HEK293T (cell line): ENCODE measurements at regions not wholly inside any gene's neighbourhood (a gene's known extent, or its start where the extent isn't known, plus 50 kb on each side); places are given as distances from the start of the nearest gene placed in this dataset.
"Not testable (repeated sequence)": the region's sequence is repeated elsewhere in the genome, so short reads cannot be mapped to it uniquely, and the experiment has no call there.

ENCODE experiments used
- ARNT ChIP-seq: fragments of 450-650 bp; IDR thresholded peaks from 2 replicates; pipeline ENCODE4 v1.6.1; 2017; ENCODE audit warnings: mild to moderate bottlenecking
- BHLHE40 ChIP-seq: fragments of 450-650 bp; IDR thresholded peaks from 2 replicates; pipeline ENCODE4 v1.6.1; 2016; ENCODE audit warnings: mild to moderate bottlenecking, moderate library complexity, borderline replicate concordance
- ELF4 ChIP-seq: fragments of 450-650 bp; IDR thresholded peaks from 2 replicates; pipeline ENCODE4 v1.6.1; 2017; ENCODE audit warnings: antibody characterized with exemption
- FOXA1 ChIP-seq: fragments of 450-650 bp; IDR thresholded peaks from 2 replicates; pipeline ENCODE4 v1.6.1; 2016; ENCODE audit warnings: mild to moderate bottlenecking
- FOXK2 ChIP-seq: fragments of 450-650 bp; IDR thresholded peaks from 2 replicates; pipeline ENCODE4 v1.6.1; 2016; ENCODE audit warnings: mild to moderate bottlenecking
- FOXM1 ChIP-seq: fragments of 450-650 bp; IDR thresholded peaks from 2 replicates; pipeline ENCODE4 v1.6.1; 2017; ENCODE audit warnings: mild to moderate bottlenecking, borderline replicate concordance
- HDGF ChIP-seq: fragments of 450-650 bp; IDR thresholded peaks from 2 replicates; pipeline ENCODE4 v1.6.1; 2017; ENCODE audit warnings: antibody characterized with exemption, borderline replicate concordance
- L3MBTL2 ChIP-seq: fragments of 450-650 bp; conservative IDR thresholded peaks from 2 replicates; pipeline ENCODE4 v1.6.1; 2016; ENCODE audit warnings: mild to moderate bottlenecking
- NFRKB ChIP-seq: fragments of 450-650 bp; IDR thresholded peaks from 2 replicates; pipeline ENCODE4 v1.6.1; 2016; ENCODE audit warnings: mild to moderate bottlenecking, moderate library complexity
- SP1 ChIP-seq: fragments of 450-650 bp; IDR thresholded peaks from 2 replicates; pipeline ENCODE4 v1.6.1; 2017
- SUZ12 ChIP-seq: fragments of 450-650 bp; IDR thresholded peaks from 2 replicates; pipeline ENCODE4 v1.6.1; 2016; ENCODE audit warnings: mild to moderate bottlenecking
- TARDBP ChIP-seq: fragments of 450-650 bp; IDR thresholded peaks from 2 replicates; pipeline ENCODE4 v1.6.1; 2016
- ZNF384 ChIP-seq: fragments of 450-650 bp; IDR thresholded peaks from 2 replicates; pipeline ENCODE4 v1.6.1; 2016
- TF ChIP-seq, protein P1 (sequence below): fragments of 450-650 bp; IDR thresholded peaks from 2 replicates; pipeline ENCODE4 v1.6.1; 2016

GRCh38 chr5:34154988-34155387 is 112.0 kb upstream of the C1QTNF3 start:
- TF ChIP-seq BHLHE40, FOXK2, SP1, ELF4, FOXM1, HDGF, L3MBTL2, TARDBP, ZNF384, SUZ12, NFRKB, ARNT, FOXA1: not testable (repeated sequence)
- TF ChIP-seq, protein P1, sequence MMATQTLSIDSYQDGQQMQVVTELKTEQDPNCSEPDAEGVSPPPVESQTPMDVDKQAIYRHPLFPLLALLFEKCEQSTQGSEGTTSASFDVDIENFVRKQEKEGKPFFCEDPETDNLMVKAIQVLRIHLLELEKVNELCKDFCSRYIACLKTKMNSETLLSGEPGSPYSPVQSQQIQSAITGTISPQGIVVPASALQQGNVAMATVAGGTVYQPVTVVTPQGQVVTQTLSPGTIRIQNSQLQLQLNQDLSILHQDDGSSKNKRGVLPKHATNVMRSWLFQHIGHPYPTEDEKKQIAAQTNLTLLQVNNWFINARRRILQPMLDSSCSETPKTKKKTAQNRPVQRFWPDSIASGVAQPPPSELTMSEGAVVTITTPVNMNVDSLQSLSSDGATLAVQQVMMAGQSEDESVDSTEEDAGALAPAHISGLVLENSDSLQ, result not testable (repeated sequence)
